K562 (cell line): ENCODE measurements at regions not wholly inside any gene's neighbourhood (a gene's known extent, or its start where the extent isn't known, plus 50 kb on each side); places are given as distances from the start of the nearest gene placed in this dataset.

Source experiments
- ATAC-seq: fragments of 200-7000 bp; cut with Tn5 transposase; 3 replicates; pipeline ENCODE4 v1.9.1; 2020; ENCODE audit warnings: moderate library complexity
- BruUV-seq: library from RNA; stranded (reverse); fragments of 400-500 nt; replicated peaks from 2 replicates; lab custom pipeline; 2021; lab: Mats Ljungman, UMichigan
- CTCF ChIA-PET: fragments of 300-600 bp; formaldehyde crosslinking; extraction: SDS; loops from one replicate; lab custom pipeline; 2021; ENCODE audit warnings: low intra/inter-chr PET ratio; lab: Yijun Ruan, JAX
- POLR2A ChIA-PET: fragments of 300-600, 350-650 bp; sonication (Branson Sonifier 250); formaldehyde crosslinking; extraction: SDS; loops from one replicate; lab custom pipeline; 2021; ENCODE audit warnings: antibody characterized with exemption, inconsistent platforms; lab: Yijun Ruan, JAX
- DNase-seq, 4 experiments: peaks; one replicate each; pipeline versions ENCODE4 v3.0.0 to v3.0.0-alpha.2; 2011 to 2018; ENCODE audit warnings: low spot score in 3 of 4, mixed read lengths in 3 of 4; ENCODE audit errors: extremely low read depth in 1 of 4
- FAIRE-seq: peaks from 2 replicates; lab custom pipeline; 2011; peaks lifted over from hg19 to GRCh38; lab: Jason Lieb, UNC
- H2AFZ ChIP-seq: 2 replicates; pipeline ENCODE4 v1.6.0; 2011; ENCODE audit warnings: low read depth, low read length, control low read depth, inconsistent platforms
- H3K27ac ChIP-seq: fragments of 200-600 bp; 3 replicates; pipeline ENCODE4 v1.8.0; 2011; ENCODE audit warnings: low read depth, mild to moderate bottlenecking, control low read depth, inconsistent platforms, low read length, moderate library complexity, mixed read lengths; ENCODE audit errors: extremely low read depth
- H3K27me3 ChIP-seq, 2 experiments: fragments of 300-600 bp in 1 of 2; 2 replicates in 1 of 2; 3 replicates in 1 of 2; pipeline versions ENCODE4 v1.6.0 to v1.8.0; 2011; ENCODE audit warnings: inconsistent platforms in 2 of 2, low read length in 2 of 2, mild to moderate bottlenecking in 1 of 2, mixed read lengths in 1 of 2, moderate library complexity in 1 of 2; ENCODE audit not compliant: control insufficient read depth in 2 of 2, insufficient read depth in 2 of 2
- H3K36me3 ChIP-seq: fragments of 300-600 bp; 3 replicates; pipeline ENCODE4 v1.8.0; 2011; ENCODE audit warnings: mild to moderate bottlenecking, low read length, inconsistent platforms; ENCODE audit not compliant: control insufficient read depth, insufficient read depth
- H3K4me1 ChIP-seq, 2 experiments: fragments of 200-600 bp in 1 of 2; replicated peaks in 1 of 2; 2 replicates in 1 of 2; 3 replicates in 1 of 2; pipeline versions ENCODE4 v1.5.1 to v1.8.0; 2011; ENCODE audit warnings: inconsistent platforms in 2 of 2, low read length in 2 of 2, mild to moderate bottlenecking in 1 of 2, mixed read lengths in 1 of 2, moderate library complexity in 1 of 2; ENCODE audit not compliant: control insufficient read depth in 2 of 2, insufficient read depth in 2 of 2
- H3K4me2 ChIP-seq: 2 replicates; pipeline ENCODE4 v1.6.1; 2011; ENCODE audit warnings: low read length, control low read depth, inconsistent platforms, mixed read lengths; ENCODE audit not compliant: insufficient read depth
- H3K4me3 ChIP-seq: fragments of 200-600 bp; sonication (generic), shearing (Covaris generic); 2 replicates; pipeline ENCODE4 v1.5.1; 2016; ENCODE audit warnings: control low read depth, inconsistent platforms
- H3K79me2 ChIP-seq: fragments of 200-600 bp; 3 replicates; pipeline ENCODE4 v1.8.0; 2011; ENCODE audit warnings: low read length, inconsistent platforms; ENCODE audit not compliant: control insufficient read depth, insufficient read depth
- H3K9ac ChIP-seq, 2 experiments: 2 replicates each; pipeline versions ENCODE4 v1.6.0 to v1.6.1; 2011; ENCODE audit warnings: low read depth in 2 of 2, low read length in 2 of 2, control low read depth in 1 of 2, inconsistent platforms in 1 of 2, mild to moderate bottlenecking in 1 of 2, mixed read lengths in 1 of 2; ENCODE audit not compliant: insufficient read depth in 1 of 2
- H3K9me1 ChIP-seq: one replicate; pipeline ENCODE4 v1.6.0; 2011; ENCODE audit warnings: inconsistent platforms, mild to moderate bottlenecking, low read length, moderate library complexity; ENCODE audit not compliant: control insufficient read depth, insufficient read depth
- H3K9me3 ChIP-seq: replicated peaks from 2 replicates; pipeline ENCODE4 v1.5.1; 2011; ENCODE audit warnings: low read depth, low read length, inconsistent platforms; ENCODE audit not compliant: control insufficient read depth, insufficient read depth
- H4K20me1 ChIP-seq: replicated peaks from 2 replicates; pipeline ENCODE4 v1.6.1; 2011; ENCODE audit warnings: low read length, inconsistent platforms, mixed read lengths; ENCODE audit not compliant: control insufficient read depth, insufficient read depth
- CHD4 ChIP-seq: fragments of 200-600 bp; sonication (generic); IDR thresholded peaks from 3 replicates; pipeline ENCODE4 v1.6.1; 2012; ENCODE audit warnings: low read depth, mild to moderate bottlenecking, mixed read lengths, low read length, inconsistent platforms; ENCODE audit not compliant: insufficient read depth, insufficient replicate concordance, poor library complexity, severe bottlenecking
- EWSR1 ChIP-seq: fragments of 450-650 bp; IDR thresholded peaks from 2 replicates; pipeline ENCODE4 v1.6.1; 2018; ENCODE audit warnings: borderline replicate concordance, mild to moderate bottlenecking, low read depth, moderate library complexity; ENCODE audit not compliant: partially characterized antibody
- SRF ChIP-seq, 2 experiments: fragments of 250-450, 450-650 bp in 1 of 2; sonication (Bioruptor Pico) in 1 of 2; sonication (generic) in 1 of 2; formaldehyde crosslinking; IDR thresholded peaks; 2 replicates each; pipeline versions ENCODE4 v1.5.0 to v1.5.1; 2020 to 2022; ENCODE audit warnings: mild to moderate bottlenecking in 1 of 2, missing genetic modification reagents in 1 of 2
- TGIF2 ChIP-seq: sonication (generic); formaldehyde crosslinking; IDR thresholded peaks from 2 replicates; pipeline ENCODE4 v1.8.1; 2022; ENCODE audit warnings: mild to moderate bottlenecking, missing genetic modification reagents, moderate library complexity
- WGBS: fragments of 100-300 bp; shearing (Covaris generic); methylation state at CpG from one replicate; pipeline ENCODE4 v1.1.6; 2016; ENCODE audit warnings: low coverage, mixed read lengths; ENCODE audit not compliant: insufficient coverage; ENCODE audit errors: missing lambda C conversion rate; 5-methylcytosine and 5-hydroxymethylcytosine counted together
- in situ Hi-C: fragments of 300-500 bp; cut with MboI; formaldehyde crosslinking; loops from 4 replicates; pipeline ENCODE4 v1.15.0; 2018; ENCODE audit warnings: inconsistent platforms, mixed read lengths
- intact Hi-C: fragments of 100-400 bp; cut with micrococcal nuclease; formaldehyde crosslinking; loops from 2 replicates; pipeline ENCODE4 v1.14.2; 2022
- TF ChIP-seq, protein P1 (sequence below): sonication (generic); IDR thresholded peaks from 2 replicates; pipeline ENCODE4 v1.6.1; 2016
- TF ChIP-seq, protein P2 (sequence below): fragments of 250-450 bp; sonication (Bioruptor Pico); IDR thresholded peaks from 2 replicates; pipeline ENCODE4 v1.4.0; 2020; ENCODE audit warnings: mild to moderate bottlenecking, moderate library complexity
- TF ChIP-seq, protein P3 (sequence below): sonication (generic); formaldehyde crosslinking; IDR thresholded peaks from 2 replicates; pipeline ENCODE4 v1.8.0; 2022; ENCODE audit warnings: mild to moderate bottlenecking, low read depth, missing genetic modification reagents

DNA sequence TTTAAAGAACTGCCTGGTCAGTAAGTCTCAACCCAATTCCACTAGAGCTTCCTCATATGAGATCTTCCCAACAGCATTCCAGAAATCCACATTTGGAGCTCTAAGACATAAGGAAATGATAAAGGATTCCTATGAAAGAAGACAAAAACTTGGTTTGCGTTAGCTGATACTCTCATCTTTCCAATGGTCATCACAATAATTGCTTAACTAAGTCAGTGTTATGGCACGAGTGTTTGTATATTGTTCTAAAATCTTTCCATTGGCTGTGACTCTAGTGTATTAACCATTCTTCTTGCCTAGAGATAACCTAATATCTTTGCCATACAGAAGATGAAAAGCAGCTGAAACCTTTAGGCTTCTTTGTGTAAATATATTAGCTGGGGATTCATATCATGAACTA is 289.0 kb downstream of the SNX13 start:
- ChIA-PET POLR2A (no interaction called here), CTCF (no interaction called here)
- no peaks in the 10 kb centered on the region for H3K36me3 ChIP-seq
- BruUV-seq = no TSS peak
- in situ Hi-C loops = no loop called here
- no peak overlapping the region for H3K4me3 ChIP-seq
- ATAC-seq (no peak), FAIRE-seq (no peak), DNase-seq (no peak)
- H3K9ac ChIP-seq = no peak overlapping the region
- H3K4me1 ChIP-seq = no peaks in the 10 kb centered on the region
- no peak overlapping the region for H2AFZ ChIP-seq
- H3K4me2 ChIP-seq = no peak overlapping the region
- intact Hi-C loops = no loop called here
- no peaks in the 10 kb centered on the region for H4K20me1 ChIP-seq
- TF ChIP-seq SRF (CRISPR knock-in tag; IDR thresholded peaks at IDR 0.05) (no peak), TGIF2 (CRISPR knock-in tag) (no peak), EWSR1 (no peak), CHD4 (no peak)
- TF ChIP-seq, protein P1, sequence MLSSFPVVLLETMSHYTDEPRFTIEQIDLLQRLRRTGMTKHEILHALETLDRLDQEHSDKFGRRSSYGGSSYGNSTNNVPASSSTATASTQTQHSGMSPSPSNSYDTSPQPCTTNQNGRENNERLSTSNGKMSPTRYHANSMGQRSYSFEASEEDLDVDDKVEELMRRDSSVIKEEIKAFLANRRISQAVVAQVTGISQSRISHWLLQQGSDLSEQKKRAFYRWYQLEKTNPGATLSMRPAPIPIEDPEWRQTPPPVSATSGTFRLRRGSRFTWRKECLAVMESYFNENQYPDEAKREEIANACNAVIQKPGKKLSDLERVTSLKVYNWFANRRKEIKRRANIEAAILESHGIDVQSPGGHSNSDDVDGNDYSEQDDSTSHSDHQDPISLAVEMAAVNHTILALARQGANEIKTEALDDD = no peak
- TF ChIP-seq, protein P2, sequence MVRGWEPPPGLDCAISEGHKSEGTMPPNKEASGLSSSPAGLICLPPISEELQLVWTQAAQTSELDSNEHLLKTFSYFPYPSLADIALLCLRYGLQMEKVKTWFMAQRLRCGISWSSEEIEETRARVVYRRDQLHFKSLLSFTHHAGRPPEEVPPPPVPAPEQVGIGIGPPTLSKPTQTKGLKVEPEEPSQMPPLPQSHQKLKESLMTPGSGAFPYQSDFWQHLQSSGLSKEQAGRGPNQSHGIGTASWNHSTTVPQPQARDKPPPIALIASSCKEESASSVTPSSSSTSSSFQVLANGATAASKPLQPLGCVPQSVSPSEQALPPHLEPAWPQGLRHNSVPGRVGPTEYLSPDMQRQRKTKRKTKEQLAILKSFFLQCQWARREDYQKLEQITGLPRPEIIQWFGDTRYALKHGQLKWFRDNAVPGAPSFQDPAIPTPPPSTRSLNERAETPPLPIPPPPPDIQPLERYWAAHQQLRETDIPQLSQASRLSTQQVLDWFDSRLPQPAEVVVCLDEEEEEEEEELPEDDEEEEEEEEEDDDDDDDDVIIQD = no peak
- TF ChIP-seq, protein P3, sequence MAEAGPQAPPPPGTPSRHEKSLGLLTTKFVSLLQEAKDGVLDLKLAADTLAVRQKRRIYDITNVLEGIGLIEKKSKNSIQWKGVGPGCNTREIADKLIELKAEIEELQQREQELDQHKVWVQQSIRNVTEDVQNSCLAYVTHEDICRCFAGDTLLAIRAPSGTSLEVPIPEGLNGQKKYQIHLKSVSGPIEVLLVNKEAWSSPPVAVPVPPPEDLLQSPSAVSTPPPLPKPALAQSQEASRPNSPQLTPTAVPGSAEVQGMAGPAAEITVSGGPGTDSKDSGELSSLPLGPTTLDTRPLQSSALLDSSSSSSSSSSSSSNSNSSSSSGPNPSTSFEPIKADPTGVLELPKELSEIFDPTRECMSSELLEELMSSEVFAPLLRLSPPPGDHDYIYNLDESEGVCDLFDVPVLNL (CRISPR knock-in tag) = no peak
- no peaks in the 10 kb centered on the region for H3K9me3 ChIP-seq
- no peaks in the 10 kb centered on the region for H3K79me2 ChIP-seq
- no peak overlapping the region for H3K27ac ChIP-seq
- no peaks in the 10 kb centered on the region for H3K9me1 ChIP-seq
- 2% methylated on average over 2 of the region's 2 CpGs for WGBS
- H3K27me3 ChIP-seq = no peaks in the 10 kb centered on the region
